Breast epithelium (tissue), 3 donors: ENCODE measurements at regions not wholly inside any gene's neighbourhood (a gene's known extent, or its start where the extent isn't known, plus 50 kb on each side); places are given as distances from the start of the nearest gene placed in this dataset.

ENCODE experiments used
- CTCF ChIP-seq, 3 donors: fragments of 450-650 bp; IDR thresholded peaks; one replicate each; pipeline ENCODE4 v1.5.1; 2016 to 2017; ENCODE audit warnings: antibody characterized with exemption in 3 of 3, mild to moderate bottlenecking in 3 of 3, moderate library complexity in 3 of 3
- POLR2A ChIP-seq: fragments of 450-650 bp; IDR thresholded peaks from one replicate; pipeline ENCODE4 v1.6.1; 2016; ENCODE audit warnings: antibody characterized with exemption, mild to moderate bottlenecking, moderate library complexity

- TF ChIP-seq POLR2A (no peak), CTCF (IDR thresholded peaks at IDR 0.05) (no peak)
These were observed 1079.9 kb upstream of the LRRTM3 start for GRCh38 chr10:65845916-65846315.
